GM18498 (cell line): ENCODE measurements at regions not wholly inside any gene's neighbourhood (a gene's known extent, or its start where the extent isn't known, plus 50 kb on each side); places are given as distances from the start of the nearest gene placed in this dataset.

ENCODE experiments used
- ATAC-seq: cut with Tn5 transposase; IDR thresholded peaks from one replicate; pipeline ENCODE4 v1.9.1; 2021; ENCODE audit warnings: mild to moderate bottlenecking, moderate library complexity; ENCODE audit not compliant: unreplicated experiment

- ATAC-seq: no peak
Measured at GRCh38 chr6:125489579-125490285, 188.0 kb upstream of the HDDC2 start.

GRCh38 chr6:125491860-125492618 lies 190.3 kb upstream of the HDDC2 start:
- no peak for ATAC-seq

DNA sequence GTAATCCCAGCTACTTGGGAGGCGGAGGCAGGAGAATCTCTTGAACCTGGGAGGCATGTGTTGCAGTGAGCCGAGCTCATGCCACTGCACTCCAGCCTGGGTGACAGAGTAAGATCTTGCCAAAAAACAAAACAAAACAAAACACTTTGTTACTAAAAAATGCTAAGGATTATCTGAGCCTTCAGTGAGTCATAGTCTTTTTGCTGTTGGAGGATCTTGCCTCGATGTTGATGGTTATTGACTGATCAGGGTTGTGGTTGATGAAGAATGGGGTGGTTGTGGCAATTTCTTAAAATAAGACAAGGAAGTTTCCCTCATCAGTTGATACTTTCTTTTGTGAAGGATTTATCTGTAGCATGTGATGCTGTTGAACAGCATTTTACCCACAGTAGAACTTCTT lies 196.8 kb upstream of the HDDC2 start:
- ATAC-seq: no peak

DNA sequence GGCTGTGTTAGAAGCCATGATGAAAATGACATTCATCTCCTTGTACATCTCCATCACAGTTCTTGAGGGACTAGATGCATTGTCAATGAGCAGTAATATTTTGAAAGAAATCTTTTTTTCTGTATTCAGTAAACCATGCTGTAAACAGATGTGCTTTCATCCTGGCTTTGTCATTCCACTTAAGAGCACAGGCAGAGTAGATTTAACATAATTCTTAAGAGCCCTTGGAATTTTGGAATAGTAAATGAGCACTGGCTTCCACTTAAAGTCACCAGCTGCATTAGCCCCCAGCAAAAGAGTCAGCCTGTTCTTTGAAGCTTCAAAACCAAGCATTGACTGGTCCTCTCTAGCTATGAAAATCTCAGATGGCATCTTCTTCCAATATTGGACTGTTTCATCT lies 197.8 kb upstream of the HDDC2 start:
- no peak for ATAC-seq

- ATAC-seq: no peak
Measured at GRCh38 chr6:125503181-125503580, 201.4 kb upstream of the HDDC2 start.

DNA sequence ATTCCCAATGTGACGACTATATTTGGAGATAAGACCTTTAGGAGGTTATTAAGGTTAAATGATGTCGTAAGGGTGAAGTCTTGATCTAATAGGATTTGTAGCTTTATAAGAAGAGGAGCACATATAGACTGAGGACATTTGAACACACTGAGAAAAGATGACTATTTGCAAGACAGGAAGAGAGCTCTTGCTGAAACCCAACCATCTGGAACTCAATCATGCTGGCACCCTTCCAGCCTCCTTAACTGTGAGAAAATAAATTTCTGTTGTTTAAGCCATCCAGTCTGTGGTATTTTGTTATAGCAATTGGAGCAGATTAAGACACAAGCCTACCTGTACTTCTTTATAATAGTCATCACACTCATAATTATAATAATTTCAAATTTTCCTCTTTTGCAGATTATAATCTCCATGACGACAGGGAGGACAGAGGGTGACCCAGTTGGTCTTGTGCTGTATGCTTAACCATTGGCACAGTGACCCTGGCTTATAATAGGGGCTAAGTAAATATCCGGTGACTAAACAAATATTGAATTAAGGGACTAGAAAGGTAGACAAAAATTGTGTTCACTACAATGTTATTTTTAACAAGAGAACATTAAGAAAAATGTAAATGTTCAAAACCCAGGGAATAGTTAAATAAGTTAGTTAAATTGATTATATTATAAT lies 206.4 kb upstream of the HDDC2 start:
- no peak for ATAC-seq

DNA sequence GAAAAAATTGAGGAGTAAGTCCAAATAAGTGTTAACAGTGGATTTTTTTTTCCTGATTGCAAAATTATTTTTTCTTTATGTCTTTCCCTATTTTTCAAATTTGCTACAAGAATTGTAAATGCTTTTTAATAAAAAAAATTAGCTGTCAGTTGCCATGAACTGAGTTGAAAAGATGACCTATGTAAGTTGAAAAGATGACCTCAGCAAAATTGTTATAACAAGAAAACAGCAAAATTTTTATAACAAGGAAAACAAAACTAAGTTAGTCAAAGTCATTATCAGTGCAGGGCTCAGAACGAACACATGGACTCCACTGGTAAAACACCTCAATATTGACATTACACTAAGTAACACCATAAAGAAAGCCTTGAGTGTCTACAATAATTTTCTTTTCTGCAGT lies 207.0 kb upstream of the HDDC2 start:
- no peak for ATAC-seq

GRCh38 chr6:125509477-125509876 lies 207.7 kb upstream of the HDDC2 start:
- ATAC-seq: no peak

DNA sequence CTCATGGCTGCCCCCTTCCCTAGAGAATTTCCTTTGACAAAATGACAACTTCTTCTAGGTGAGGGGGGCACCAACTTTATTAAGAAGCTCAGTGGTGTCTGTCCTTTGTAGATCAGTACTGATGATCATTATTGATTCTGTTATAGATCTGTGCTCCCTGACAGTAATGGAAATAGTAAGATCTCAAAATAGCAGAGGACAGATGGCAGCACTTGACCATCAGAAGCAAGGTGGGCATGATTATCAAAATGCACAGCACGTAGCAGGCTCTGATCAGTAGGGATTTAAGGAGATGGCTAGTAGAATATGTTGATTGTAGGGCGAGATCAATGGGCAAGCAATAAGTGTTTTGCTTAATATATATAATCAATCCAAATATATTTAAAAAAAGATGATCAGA lies 208.6 kb upstream of the HDDC2 start:
- ATAC-seq: no peak

DNA sequence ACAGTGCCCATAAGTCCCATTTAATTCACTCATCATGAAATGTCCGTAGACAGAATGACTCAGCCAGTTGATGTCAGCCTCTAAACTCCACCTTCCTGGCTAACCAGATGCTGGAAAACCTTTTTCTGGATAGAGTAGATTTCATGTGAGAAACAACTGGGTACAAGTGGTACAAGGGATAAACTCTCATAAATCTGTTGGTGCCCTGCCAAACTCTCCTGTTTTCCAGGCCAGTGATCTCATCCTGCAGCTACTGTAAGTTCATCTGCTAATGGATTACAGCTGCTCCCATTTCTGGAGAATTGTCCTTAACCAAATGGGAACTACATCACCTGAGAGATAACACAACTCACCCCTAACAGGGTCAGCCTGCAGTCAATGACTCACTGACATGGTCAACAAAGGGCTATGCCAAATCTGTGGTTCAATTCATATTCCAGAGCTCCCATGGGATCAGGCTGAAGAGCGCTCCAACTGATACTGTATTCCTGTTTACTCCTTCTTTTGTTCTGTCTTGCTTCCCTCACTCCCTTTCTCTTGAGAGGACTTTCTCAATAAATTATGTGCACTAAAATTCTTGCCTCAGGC lies 210.1 kb upstream of the HDDC2 start:
- ATAC-seq: no peak

GRCh38 chr6:125512621-125513020 lies 210.9 kb upstream of the HDDC2 start:
- ATAC-seq: peak; percentile 93

GRCh38 chr6:125513978-125514377 lies 212.2 kb upstream of the HDDC2 start:
- ATAC-seq: no peak

DNA sequence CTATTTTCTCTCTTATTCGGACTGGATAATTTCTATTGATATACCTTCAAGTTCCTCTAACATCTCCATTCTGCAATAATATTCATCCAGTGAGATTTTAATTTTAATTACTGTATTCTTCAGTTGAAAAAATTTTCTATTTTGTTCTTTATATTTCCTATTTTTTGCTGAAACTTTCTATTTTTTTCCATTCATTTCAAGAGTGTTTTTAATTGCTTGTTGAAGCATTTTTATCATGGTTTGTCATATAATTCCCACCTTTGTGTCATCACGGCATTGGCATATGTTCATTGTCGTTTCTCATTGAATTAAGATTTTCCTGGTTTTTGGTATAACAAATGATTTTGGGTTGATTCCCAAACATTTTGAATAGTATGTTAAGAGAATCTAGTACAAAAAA lies 214.9 kb upstream of the HDDC2 start:
- ATAC-seq: no peak

DNA sequence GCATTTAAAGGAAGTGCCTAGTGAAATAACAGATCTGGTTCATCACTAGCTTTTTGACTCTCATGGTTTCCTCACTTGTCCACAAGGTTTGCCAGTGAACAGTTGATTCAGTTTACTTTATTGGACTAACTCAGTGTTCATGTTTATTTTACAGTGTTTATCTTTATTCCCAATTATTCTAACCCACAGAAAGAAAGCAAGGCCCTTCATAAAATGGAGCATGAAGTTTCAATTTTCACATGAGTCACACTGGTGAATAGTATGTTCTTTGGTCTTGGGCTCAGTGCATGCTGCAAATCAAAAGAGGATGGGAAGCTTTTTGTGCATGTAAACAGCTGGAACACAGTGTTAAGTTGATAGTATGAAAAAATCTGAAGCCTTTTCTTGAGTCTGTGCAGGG lies 217.6 kb upstream of the HDDC2 start:
- no peak for ATAC-seq

GRCh38 chr6:125524356-125524755 lies 222.6 kb upstream of the HDDC2 start:
- ATAC-seq: no peak

DNA sequence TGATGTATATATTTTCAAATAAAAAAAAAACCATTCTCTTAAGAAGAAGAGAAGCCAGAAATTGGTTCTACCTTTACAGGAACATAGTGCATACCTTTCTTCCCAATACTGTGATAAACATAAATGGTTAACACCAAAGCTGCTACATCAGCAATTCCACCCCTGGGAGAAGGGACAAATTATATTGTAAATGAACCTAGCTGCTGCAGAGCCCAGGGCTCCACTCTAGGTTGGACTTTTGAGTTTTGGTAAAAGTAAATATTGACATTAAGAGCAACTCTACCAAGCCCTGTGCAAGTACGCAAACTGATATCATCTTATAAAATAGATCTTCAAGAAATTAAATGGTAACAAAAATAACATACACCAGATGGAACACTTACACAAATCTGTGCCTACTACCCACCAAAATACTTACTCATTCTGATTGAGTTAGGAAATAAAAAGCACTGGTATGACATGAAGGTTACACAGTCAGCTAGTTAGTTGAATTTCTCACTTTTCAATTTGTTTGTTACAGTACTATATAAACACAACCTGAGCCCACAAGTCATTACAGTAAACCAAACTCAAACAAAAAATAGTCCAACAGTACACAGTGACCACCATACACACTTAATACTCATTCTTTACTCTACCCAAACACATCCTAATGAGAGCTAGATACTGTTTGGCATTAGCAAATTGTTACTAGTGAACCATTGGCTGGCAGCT lies 223.3 kb upstream of the HEY2 start:
- no peak for ATAC-seq

- no peak for ATAC-seq
Measured at GRCh38 chr6:125528621-125529041, 220.8 kb upstream of the HEY2 start.

- no peak for ATAC-seq
Measured at GRCh38 chr6:125529061-125529460, 220.4 kb upstream of the HEY2 start.

DNA sequence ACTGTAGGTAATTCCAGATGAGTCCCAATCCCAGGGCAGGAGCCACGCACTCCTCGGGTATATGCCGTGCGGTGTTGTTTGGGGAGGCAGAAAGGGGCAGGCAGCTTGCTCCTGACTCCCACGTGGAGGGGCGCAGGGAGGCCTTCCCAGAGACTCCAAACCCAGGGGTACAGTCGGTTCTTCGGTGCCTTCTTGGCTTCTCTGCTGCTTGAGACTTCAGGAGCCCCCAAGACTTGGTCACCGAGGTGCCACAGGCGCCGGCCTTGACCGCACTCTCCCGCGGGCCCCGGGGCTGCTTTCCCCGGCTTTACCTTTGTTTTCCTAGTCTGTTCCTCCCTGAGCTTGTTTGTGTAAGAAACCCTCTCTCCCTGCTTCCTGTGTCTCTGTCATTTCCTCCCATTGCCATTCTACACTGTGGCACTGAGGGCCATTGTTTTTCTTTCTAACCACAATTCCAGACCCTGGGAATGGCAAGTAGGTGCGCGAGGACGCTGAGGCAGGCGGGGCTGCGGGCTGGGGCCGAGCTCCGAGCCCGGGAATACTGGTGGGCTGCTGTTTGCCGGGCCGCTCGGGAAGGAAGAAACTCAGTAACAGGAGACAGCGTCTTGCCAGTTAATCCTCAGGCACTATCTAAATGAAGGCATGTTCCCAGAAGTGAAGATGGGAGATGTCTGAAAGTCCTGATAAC lies 215.6 kb upstream of the HEY2 start:
- ATAC-seq: no peak
